ENCODE measurements at regions not wholly inside any gene's neighbourhood (a gene's known extent, or its start where the extent isn't known, plus 50 kb on each side); places are given as distances from the start of the nearest gene placed in this dataset.
"Not testable (repeated sequence)": the region's sequence is repeated elsewhere in the genome, so short reads cannot be mapped to it uniquely, and the experiment has no call there.

GRCh38 chr15:88965097-88965496, 51.9 kb upstream of the MFGE8 start:
- H3K27me3 ChIP-seq (ENCODE audit: control insufficient read depth, insufficient read depth, low read length); H3K27ac ChIP-seq (ENCODE audit: low read depth, low read length); H3K36me3 ChIP-seq (ENCODE audit: control insufficient read depth, insufficient read depth, low read length); H3K4me1 ChIP-seq (ENCODE audit: control insufficient read depth, insufficient read depth, low read length); H3K9ac ChIP-seq (ENCODE audit: low read length); H3K4me3 ChIP-seq (ENCODE audit: low read depth, low read length): not testable (repeated sequence)
- H3K9me3 ChIP-seq (ENCODE audit: control insufficient read depth, insufficient read depth, low read depth, low read length), result peaks cover 21% of the 10 kb centered on the region

- no peak overlapping the region for H3K27ac ChIP-seq (ENCODE audit: low read depth, low read length)
- H3K27me3 ChIP-seq (ENCODE audit: control insufficient read depth, insufficient read depth, low read length), result no peaks in the 10 kb centered on the region
- no peak overlapping the region for H3K4me3 ChIP-seq (ENCODE audit: low read depth, low read length)
Measured at GRCh38 chr15:88970232-88970631, 57.1 kb upstream of the MFGE8 start.

GRCh38 chr15:88974392-88974791, 61.2 kb upstream of the MFGE8 start:
- Histone ChIP-seq H3K4me3 (ENCODE audit: low read depth, low read length) (no peak overlapping the region), H3K27ac (ENCODE audit: low read depth, low read length) (no peak overlapping the region), H3K27me3 (ENCODE audit: control insufficient read depth, insufficient read depth, low read length) (no peaks in the 10 kb centered on the region), H3K9ac (ENCODE audit: low read length) (no peak overlapping the region), H3K9me3 (ENCODE audit: control insufficient read depth, insufficient read depth, low read depth, low read length) (peaks cover 20% of the 10 kb centered on the region), H3K36me3 (ENCODE audit: control insufficient read depth, insufficient read depth, low read length) (no peaks in the 10 kb centered on the region), H3K4me1 (ENCODE audit: control insufficient read depth, insufficient read depth, low read length) (peaks cover 4% of the 10 kb centered on the region; the same call in 1 of the 2 replicates)

More at GRCh38 chr15:88970232-88970631, 57.1 kb upstream of the MFGE8 start:
- Histone ChIP-seq H3K9me3 (ENCODE audit: control insufficient read depth, insufficient read depth, low read depth, low read length) (peaks cover 31% of the 10 kb centered on the region), H3K36me3 (ENCODE audit: control insufficient read depth, insufficient read depth, low read length) (no peaks in the 10 kb centered on the region), H3K4me1 (ENCODE audit: control insufficient read depth, insufficient read depth, low read length) (peaks cover 4% of the 10 kb centered on the region; the same call in 1 of the 2 replicates), H3K9ac (ENCODE audit: low read length) (no peak overlapping the region)

- H3K9me3 ChIP-seq (ENCODE audit: control insufficient read depth, insufficient read depth, low read depth, low read length), result peaks cover 13% of the 10 kb centered on the region
- H3K4me3 ChIP-seq (ENCODE audit: low read depth, low read length), result no peak overlapping the region
- H3K27me3 ChIP-seq (ENCODE audit: control insufficient read depth, insufficient read depth, low read length), result no peaks in the 10 kb centered on the region
- H3K36me3 ChIP-seq (ENCODE audit: control insufficient read depth, insufficient read depth, low read length), result no peaks in the 10 kb centered on the region
- H3K9ac ChIP-seq (ENCODE audit: low read length), result no peak overlapping the region
- H3K27ac ChIP-seq (ENCODE audit: low read depth, low read length), result no peak overlapping the region
- H3K4me1 ChIP-seq (ENCODE audit: control insufficient read depth, insufficient read depth, low read length), result peaks cover 4% of the 10 kb centered on the region; the same call in 1 of the 2 replicates
Measured at GRCh38 chr15:88975891-88976290, 62.7 kb upstream of the MFGE8 start.

GRCh38 chr15:88976656-88977055, 63.5 kb upstream of the MFGE8 start:
- H3K4me1 ChIP-seq (ENCODE audit: control insufficient read depth, insufficient read depth, low read length), result peaks cover 6% of the 10 kb centered on the region
- H3K27ac ChIP-seq (ENCODE audit: low read depth, low read length), result no peak overlapping the region
- peaks cover 8% of the 10 kb centered on the region; the same call in 1 of the 2 replicates for H3K9me3 ChIP-seq (ENCODE audit: control insufficient read depth, insufficient read depth, low read depth, low read length)

GRCh38 chr15:88979674-88980073, 66.5 kb upstream of the MFGE8 start:
- no peaks in the 10 kb centered on the region for H3K9me3 ChIP-seq (ENCODE audit: control insufficient read depth, insufficient read depth, low read depth, low read length)
- H3K36me3 ChIP-seq (ENCODE audit: control insufficient read depth, insufficient read depth, low read length), result no peaks in the 10 kb centered on the region
- no peak overlapping the region for H3K4me3 ChIP-seq (ENCODE audit: low read depth, low read length)
- peaks cover 22% of the 10 kb centered on the region for H3K4me1 ChIP-seq (ENCODE audit: control insufficient read depth, insufficient read depth, low read length)
- no peak overlapping the region for H3K27ac ChIP-seq (ENCODE audit: low read depth, low read length)
- H3K27me3 ChIP-seq (ENCODE audit: control insufficient read depth, insufficient read depth, low read length), result no peaks in the 10 kb centered on the region
- no peak overlapping the region for H3K9ac ChIP-seq (ENCODE audit: low read length)

More at GRCh38 chr15:88976656-88977055, 63.5 kb upstream of the MFGE8 start:
- Histone ChIP-seq H3K36me3 (ENCODE audit: control insufficient read depth, insufficient read depth, low read length) (no peaks in the 10 kb centered on the region), H3K9ac (ENCODE audit: low read length) (no peak overlapping the region), H3K4me3 (ENCODE audit: low read depth, low read length) (no peak overlapping the region), H3K27me3 (ENCODE audit: control insufficient read depth, insufficient read depth, low read length) (no peaks in the 10 kb centered on the region)

DNA sequence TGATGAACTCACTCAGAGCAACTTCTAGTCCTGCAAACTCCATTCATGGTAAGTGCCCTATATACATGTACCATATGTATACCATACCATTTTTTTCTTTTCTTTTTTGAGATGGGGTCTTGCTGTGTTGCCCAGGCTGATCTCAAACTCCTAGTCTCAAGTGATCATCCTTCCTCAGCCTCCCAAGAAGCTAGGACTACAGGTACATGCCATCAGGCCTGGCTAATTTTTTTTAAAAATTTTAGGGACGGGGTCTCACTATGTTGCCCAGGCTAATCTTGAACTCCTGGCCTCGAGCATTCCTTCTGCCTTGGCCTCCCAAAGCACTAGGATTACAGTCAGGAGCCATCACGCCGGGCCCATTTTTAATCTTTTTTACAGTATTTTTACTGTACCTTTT, 67.3 kb upstream of the MFGE8 start:
- Histone ChIP-seq H3K9ac (ENCODE audit: low read length) (no peak overlapping the region), H3K4me1 (ENCODE audit: control insufficient read depth, insufficient read depth, low read length) (peaks cover 28% of the 10 kb centered on the region), H3K9me3 (ENCODE audit: control insufficient read depth, insufficient read depth, low read depth, low read length) (no peaks in the 10 kb centered on the region), H3K36me3 (ENCODE audit: control insufficient read depth, insufficient read depth, low read length) (no peaks in the 10 kb centered on the region), H3K4me3 (ENCODE audit: low read depth, low read length) (no peak overlapping the region), H3K27ac (ENCODE audit: low read depth, low read length) (no peak overlapping the region), H3K27me3 (ENCODE audit: control insufficient read depth, insufficient read depth, low read length) (no peaks in the 10 kb centered on the region)

- H3K4me1 ChIP-seq (ENCODE audit: control insufficient read depth, insufficient read depth, low read length), result peaks cover 36% of the 10 kb centered on the region
- H3K27me3 ChIP-seq (ENCODE audit: control insufficient read depth, insufficient read depth, low read length), result no peaks in the 10 kb centered on the region
- H3K4me3 ChIP-seq (ENCODE audit: low read depth, low read length), result no peak overlapping the region
- no peaks in the 10 kb centered on the region for H3K36me3 ChIP-seq (ENCODE audit: control insufficient read depth, insufficient read depth, low read length)
- no peaks in the 10 kb centered on the region for H3K9me3 ChIP-seq (ENCODE audit: control insufficient read depth, insufficient read depth, low read depth, low read length)
- H3K9ac ChIP-seq (ENCODE audit: low read length), result no peak overlapping the region
- H3K27ac ChIP-seq (ENCODE audit: low read depth, low read length), result no peak overlapping the region
Measured at GRCh38 chr15:88981244-88982215, 68.4 kb upstream of the MFGE8 start.

GRCh38 chr15:88982304-88982945, 69.2 kb upstream of the MFGE8 start:
- H3K4me3 ChIP-seq (ENCODE audit: low read depth, low read length), result no peak overlapping the region
- no peaks in the 10 kb centered on the region for H3K36me3 ChIP-seq (ENCODE audit: control insufficient read depth, insufficient read depth, low read length)
- H3K27ac ChIP-seq (ENCODE audit: low read depth, low read length), result no peak overlapping the region
- H3K4me1 ChIP-seq (ENCODE audit: control insufficient read depth, insufficient read depth, low read length), result peaks cover 45% of the 10 kb centered on the region
- no peaks in the 10 kb centered on the region for H3K9me3 ChIP-seq (ENCODE audit: control insufficient read depth, insufficient read depth, low read depth, low read length)
- H3K9ac ChIP-seq (ENCODE audit: low read length), result no peak overlapping the region
- H3K27me3 ChIP-seq (ENCODE audit: control insufficient read depth, insufficient read depth, low read length), result no peaks in the 10 kb centered on the region

GRCh38 chr15:88982946-88983342, 69.8 kb upstream of the MFGE8 start:
- no peaks in the 10 kb centered on the region for H3K27me3 ChIP-seq (ENCODE audit: control insufficient read depth, insufficient read depth, low read length)
- H3K36me3 ChIP-seq (ENCODE audit: control insufficient read depth, insufficient read depth, low read length), result no peaks in the 10 kb centered on the region
- H3K9ac ChIP-seq (ENCODE audit: low read length), result no peak overlapping the region
- no peak overlapping the region for H3K4me3 ChIP-seq (ENCODE audit: low read depth, low read length)
- H3K9me3 ChIP-seq (ENCODE audit: control insufficient read depth, insufficient read depth, low read depth, low read length), result no peaks in the 10 kb centered on the region
- H3K4me1 ChIP-seq (ENCODE audit: control insufficient read depth, insufficient read depth, low read length), result peaks cover 50% of the 10 kb centered on the region
- no peak overlapping the region for H3K27ac ChIP-seq (ENCODE audit: low read depth, low read length)

GRCh38 chr15:88983861-88984429, 70.8 kb upstream of the MFGE8 start:
- no peaks in the 10 kb centered on the region for H3K36me3 ChIP-seq (ENCODE audit: control insufficient read depth, insufficient read depth, low read length)
- no peaks in the 10 kb centered on the region for H3K27me3 ChIP-seq (ENCODE audit: control insufficient read depth, insufficient read depth, low read length)
- peaks cover 59% of the 10 kb centered on the region for H3K4me1 ChIP-seq (ENCODE audit: control insufficient read depth, insufficient read depth, low read length)
- no peak overlapping the region for H3K4me3 ChIP-seq (ENCODE audit: low read depth, low read length)
- no peak overlapping the region for H3K27ac ChIP-seq (ENCODE audit: low read depth, low read length)
- no peak overlapping the region for H3K9ac ChIP-seq (ENCODE audit: low read length)
- no peaks in the 10 kb centered on the region for H3K9me3 ChIP-seq (ENCODE audit: control insufficient read depth, insufficient read depth, low read depth, low read length)
